Skeletal muscle satellite cell (primary cell): ENCODE measurements at regions not wholly inside any gene's neighbourhood (a gene's known extent, or its start where the extent isn't known, plus 50 kb on each side); places are given as distances from the start of the nearest gene placed in this dataset.

Experiments
- H3K27me3 ChIP-seq: 2 replicates; pipeline ENCODE4 v1.7.0; 2013; ENCODE audit warnings: low read length; ENCODE audit not compliant: control insufficient read depth, insufficient read depth
- H3K36me3 ChIP-seq: 2 replicates; pipeline ENCODE4 v1.7.0; 2013; ENCODE audit warnings: mild to moderate bottlenecking, control low read depth, low read length; ENCODE audit not compliant: insufficient read depth
- H3K4me1 ChIP-seq: 2 replicates; pipeline ENCODE4 v1.7.0; 2013; ENCODE audit warnings: low read length; ENCODE audit not compliant: control insufficient read depth, insufficient read depth
- H3K4me2 ChIP-seq: 2 replicates; pipeline ENCODE4 v1.7.0; 2013; ENCODE audit warnings: mild to moderate bottlenecking, low read length
- H3K4me3 ChIP-seq: 2 replicates; pipeline ENCODE4 v1.7.0; 2013; ENCODE audit warnings: low read length
- H3K9ac ChIP-seq: 2 replicates; pipeline ENCODE4 v1.7.0; 2013; ENCODE audit warnings: mild to moderate bottlenecking, low read depth, low read length, moderate library complexity
- H3K9me3 ChIP-seq: replicated peaks from 2 replicates; pipeline ENCODE4 v1.7.0; 2013; ENCODE audit warnings: mild to moderate bottlenecking, control low read depth, low read length

GRCh38 chr12:97951717-97952116 is 489.1 kb downstream of the RMST start:
- H3K4me1 ChIP-seq = no peaks in the 10 kb centered on the region
- H3K4me2 ChIP-seq = no peak overlapping the region
- H3K4me3 ChIP-seq = no peak overlapping the region
- no peak overlapping the region for H3K9ac ChIP-seq
- H3K27me3 ChIP-seq = no peaks in the 10 kb centered on the region
- H3K36me3 ChIP-seq = no peaks in the 10 kb centered on the region
- H3K9me3 ChIP-seq = peaks cover 12% of the 10 kb centered on the region

DNA sequence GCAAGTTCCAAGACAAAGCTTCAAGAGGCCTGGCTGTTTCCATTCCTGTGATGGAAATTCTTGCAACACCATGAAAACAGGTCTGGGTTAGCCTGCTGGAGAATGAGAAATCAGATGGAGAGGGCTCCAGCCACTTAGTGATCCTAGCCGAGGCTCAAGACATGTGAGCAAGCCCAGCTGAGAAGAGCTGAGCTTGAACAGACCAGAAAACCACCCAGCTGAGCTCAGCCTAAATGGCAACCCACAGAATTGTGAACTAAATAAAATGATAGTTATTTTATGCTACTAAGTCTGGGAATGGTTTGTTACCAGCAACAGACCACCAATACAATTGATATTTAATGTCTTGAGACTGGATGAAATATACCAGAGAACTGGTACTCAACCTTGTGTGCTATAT is 494.5 kb downstream of the RMST start:
- Histone ChIP-seq H3K36me3 (no peaks in the 10 kb centered on the region), H3K9ac (no peak overlapping the region), H3K4me2 (no peak overlapping the region), H3K27me3 (no peaks in the 10 kb centered on the region), H3K4me3 (no peak overlapping the region), H3K4me1 (no peaks in the 10 kb centered on the region), H3K9me3 (peaks cover 14% of the 10 kb centered on the region)

GRCh38 chr12:97960225-97960624 is 497.6 kb downstream of the RMST start:
- Histone ChIP-seq H3K27me3 (no peaks in the 10 kb centered on the region), H3K9me3 (peaks cover 10% of the 10 kb centered on the region), H3K4me2 (no peak overlapping the region), H3K4me1 (no peaks in the 10 kb centered on the region), H3K4me3 (no peak overlapping the region), H3K9ac (no peak overlapping the region), H3K36me3 (no peaks in the 10 kb centered on the region)

DNA sequence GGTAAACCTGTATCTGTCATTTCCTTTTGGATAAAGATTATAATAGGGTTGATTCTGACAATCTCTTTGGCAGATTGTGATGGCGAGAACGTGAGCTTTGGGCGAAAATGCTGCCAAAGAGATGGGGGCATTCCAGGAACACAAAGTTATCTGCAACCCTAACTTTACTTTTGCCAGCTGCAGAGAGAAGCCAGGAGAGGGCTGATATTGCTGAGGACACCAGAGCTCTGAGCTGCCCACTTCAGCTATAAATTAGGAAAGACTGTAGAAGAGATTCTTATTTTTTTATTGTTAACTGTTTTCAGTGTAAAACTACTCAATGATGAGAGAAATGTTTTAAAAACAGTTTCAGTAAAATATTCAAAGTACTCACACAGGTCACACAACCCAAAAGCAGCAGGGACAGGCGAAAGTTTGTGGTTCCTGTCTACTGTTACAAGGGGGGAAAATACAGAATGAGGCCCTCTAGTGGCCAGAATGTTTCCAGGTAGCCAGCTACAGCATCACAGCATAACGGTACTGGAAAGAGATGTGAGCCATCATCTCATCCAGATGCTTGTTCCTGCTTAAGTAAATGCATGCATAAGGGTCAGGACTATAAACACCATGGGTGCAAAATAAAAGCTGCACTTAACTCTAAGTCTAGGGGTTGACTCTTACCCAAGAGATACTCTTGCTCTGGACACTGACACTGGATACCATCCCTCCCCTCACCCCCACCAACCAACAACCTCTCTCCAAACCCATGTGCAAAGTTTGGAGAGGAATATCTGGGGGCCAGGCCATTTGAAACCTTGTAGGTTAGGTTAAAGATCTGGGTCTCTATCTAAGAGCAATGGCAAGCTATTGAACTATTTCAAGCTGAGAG is 498.4 kb downstream of the RMST start:
- H3K4me1 ChIP-seq = no peaks in the 10 kb centered on the region
- no peak overlapping the region for H3K9ac ChIP-seq
- H3K4me3 ChIP-seq = no peak overlapping the region
- no peak overlapping the region for H3K4me2 ChIP-seq
- no peaks in the 10 kb centered on the region for H3K27me3 ChIP-seq
- H3K36me3 ChIP-seq = no peaks in the 10 kb centered on the region
- peaks cover 7% of the 10 kb centered on the region for H3K9me3 ChIP-seq

DNA sequence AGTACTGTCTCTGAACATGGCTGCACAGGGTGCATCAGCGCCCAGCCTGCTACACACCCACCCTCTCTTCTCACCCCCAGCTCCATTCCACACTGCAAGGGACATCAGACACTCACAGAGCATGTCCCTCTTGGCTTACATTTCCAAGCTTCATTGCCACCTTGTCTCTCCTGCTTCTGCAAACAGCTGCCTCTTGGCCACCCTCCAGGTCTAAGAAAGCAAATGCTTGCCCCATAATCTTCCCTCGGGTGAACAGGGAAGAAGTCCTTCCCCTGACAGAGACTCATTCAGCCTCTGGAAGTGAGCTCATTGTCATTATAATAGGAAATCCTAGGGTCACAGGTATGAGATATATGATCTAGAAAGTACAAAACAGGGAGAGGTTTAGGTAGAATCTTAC is 505.2 kb downstream of the RMST start:
- H3K27me3 ChIP-seq = no peaks in the 10 kb centered on the region
- H3K9me3 ChIP-seq = no peaks in the 10 kb centered on the region
- no peak overlapping the region for H3K9ac ChIP-seq
- no peaks in the 10 kb centered on the region for H3K36me3 ChIP-seq
- H3K4me3 ChIP-seq = no peak overlapping the region
- no peak overlapping the region for H3K4me2 ChIP-seq
- no peaks in the 10 kb centered on the region for H3K4me1 ChIP-seq

GRCh38 chr12:97968641-97969197 is 506.1 kb downstream of the RMST start:
- Histone ChIP-seq H3K36me3 (no peaks in the 10 kb centered on the region), H3K4me3 (no peak overlapping the region), H3K4me1 (no peaks in the 10 kb centered on the region), H3K27me3 (no peaks in the 10 kb centered on the region), H3K9ac (no peak overlapping the region), H3K9me3 (no peaks in the 10 kb centered on the region), H3K4me2 (no peak overlapping the region)

DNA sequence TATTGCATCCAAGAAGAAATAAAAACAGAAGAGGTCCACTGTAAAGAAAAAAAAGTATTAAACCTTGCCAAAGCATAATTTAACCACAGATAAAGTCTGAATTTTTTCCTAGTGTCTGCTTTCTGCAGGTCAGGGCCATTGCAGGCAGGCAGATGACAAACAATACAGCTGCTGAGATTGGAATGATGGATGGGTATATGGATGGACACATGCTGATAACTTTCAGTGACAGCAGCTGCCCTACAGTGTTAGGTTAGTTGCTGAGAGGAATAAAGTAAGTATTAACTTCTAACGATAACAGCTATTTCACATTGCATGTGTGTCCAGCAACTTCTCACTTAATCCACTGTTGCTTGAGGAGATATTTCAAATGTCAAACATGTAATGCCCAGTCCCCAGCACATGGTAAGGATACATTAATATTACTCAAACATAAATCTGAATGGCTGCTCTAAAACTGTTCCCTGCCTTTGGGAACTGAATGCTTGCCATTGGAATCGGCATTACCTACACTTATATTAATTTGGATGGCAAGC is 515.3 kb downstream of the RMST start:
- no peak overlapping the region for H3K4me3 ChIP-seq
- no peaks in the 10 kb centered on the region for H3K4me1 ChIP-seq
- H3K36me3 ChIP-seq = no peaks in the 10 kb centered on the region
- H3K4me2 ChIP-seq = no peak overlapping the region
- no peaks in the 10 kb centered on the region for H3K9me3 ChIP-seq
- H3K9ac ChIP-seq = no peak overlapping the region
- H3K27me3 ChIP-seq = no peaks in the 10 kb centered on the region

- Histone ChIP-seq H3K9me3 (no peaks in the 10 kb centered on the region), H3K4me3 (no peak overlapping the region), H3K27me3 (no peaks in the 10 kb centered on the region), H3K4me1 (no peaks in the 10 kb centered on the region), H3K9ac (no peak overlapping the region), H3K36me3 (no peaks in the 10 kb centered on the region), H3K4me2 (no peak overlapping the region)
These were observed 520.1 kb downstream of the RMST start for GRCh38 chr12:97982684-97983083.

- no peak overlapping the region for H3K9ac ChIP-seq
- H3K36me3 ChIP-seq = no peaks in the 10 kb centered on the region
- no peak overlapping the region for H3K4me2 ChIP-seq
These were observed 521.2 kb downstream of the RMST start for GRCh38 chr12:97983796-97984195.

GRCh38 chr12:97984436-97984835 is 521.8 kb downstream of the RMST start:
- Histone ChIP-seq H3K4me1 (no peaks in the 10 kb centered on the region), H3K9ac (no peak overlapping the region), H3K9me3 (no peaks in the 10 kb centered on the region), H3K4me3 (no peak overlapping the region), H3K36me3 (no peaks in the 10 kb centered on the region), H3K27me3 (no peaks in the 10 kb centered on the region), H3K4me2 (no peak overlapping the region)

More at GRCh38 chr12:97983796-97984195, 521.2 kb downstream of the RMST start:
- Histone ChIP-seq H3K4me1 (no peaks in the 10 kb centered on the region), H3K9me3 (no peaks in the 10 kb centered on the region), H3K4me3 (no peak overlapping the region), H3K27me3 (no peaks in the 10 kb centered on the region)

DNA sequence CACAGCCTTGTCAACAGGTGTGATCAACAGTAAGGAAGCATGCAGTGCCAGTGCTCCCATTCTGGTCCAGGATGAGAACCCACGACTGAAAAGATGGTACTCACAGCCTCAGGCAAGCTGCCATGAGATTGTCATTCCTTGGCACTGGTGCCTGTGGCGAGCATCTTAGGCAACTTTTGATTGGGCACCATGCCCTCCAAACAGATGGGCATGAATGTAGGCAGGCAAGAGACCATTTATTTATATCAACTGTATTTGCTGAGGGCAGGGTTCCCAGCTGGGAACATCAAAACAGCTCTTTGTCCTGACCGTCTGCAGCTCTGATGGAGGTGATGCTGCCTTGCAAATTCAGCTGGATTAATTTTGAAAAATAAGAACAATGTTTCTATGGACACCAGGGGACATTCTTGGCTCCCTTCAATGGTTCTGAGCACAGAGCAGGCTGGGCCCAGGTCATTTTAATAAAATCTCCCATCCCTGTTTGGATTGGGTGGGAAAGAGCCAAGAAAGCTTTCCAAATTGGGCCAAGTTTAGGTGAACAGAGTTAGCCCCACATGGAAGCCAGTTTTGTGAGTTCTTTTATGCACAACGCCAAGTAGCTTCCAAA is 522.5 kb downstream of the RMST start:
- Histone ChIP-seq H3K4me3 (no peak overlapping the region), H3K4me2 (no peak overlapping the region), H3K4me1 (no peaks in the 10 kb centered on the region), H3K9me3 (no peaks in the 10 kb centered on the region), H3K36me3 (no peaks in the 10 kb centered on the region), H3K9ac (no peak overlapping the region), H3K27me3 (no peaks in the 10 kb centered on the region)
